Stomach (tissue), 4 donors: ENCODE measurements at regions not wholly inside any gene's neighbourhood (a gene's known extent, or its start where the extent isn't known, plus 50 kb on each side); places are given as distances from the start of the nearest gene placed in this dataset.

Experiments used
- CTCF ChIP-seq, 7 experiments: fragments of 450-650 bp in 4 of 7; fragments of 200-600 bp in 3 of 7; sonication (generic) in 3 of 7; IDR thresholded peaks; one replicate each; pipeline ENCODE4 v1.5.1; 2016 to 2019; ENCODE audit warnings: antibody characterized with exemption in 7 of 7, control low read depth in 2 of 7, mild to moderate bottlenecking in 1 of 7
- POLR2A ChIP-seq, 4 donors: fragments of 450-650 bp; IDR thresholded peaks; one replicate each; pipeline ENCODE4 v1.6.1; 2016; ENCODE audit warnings: antibody characterized with exemption in 4 of 4, control low read depth in 2 of 4, mild to moderate bottlenecking in 1 of 4, moderate library complexity in 1 of 4
- POLR2AphosphoS5 ChIP-seq, 3 donors: sonication (generic); formaldehyde crosslinking; IDR thresholded peaks; one replicate each; pipeline ENCODE4 v1.6.1; 2016; ENCODE audit warnings: antibody characterized with exemption in 3 of 3

GRCh38 chr2:154978710-154979109, 280.2 kb downstream of the KCNJ3 start:
- no peak for TF ChIP-seq CTCF (IDR thresholded peaks at IDR 0.05)
- TF ChIP-seq POLR2AphosphoS5 (IDR thresholded peaks at IDR 0.05): no peak
- TF ChIP-seq POLR2A (IDR thresholded peaks at IDR 0.05): no peak
